ENCODE measurements at regions not wholly inside any gene's neighbourhood (a gene's known extent, or its start where the extent isn't known, plus 50 kb on each side); places are given as distances from the start of the nearest gene placed in this dataset.

DNA sequence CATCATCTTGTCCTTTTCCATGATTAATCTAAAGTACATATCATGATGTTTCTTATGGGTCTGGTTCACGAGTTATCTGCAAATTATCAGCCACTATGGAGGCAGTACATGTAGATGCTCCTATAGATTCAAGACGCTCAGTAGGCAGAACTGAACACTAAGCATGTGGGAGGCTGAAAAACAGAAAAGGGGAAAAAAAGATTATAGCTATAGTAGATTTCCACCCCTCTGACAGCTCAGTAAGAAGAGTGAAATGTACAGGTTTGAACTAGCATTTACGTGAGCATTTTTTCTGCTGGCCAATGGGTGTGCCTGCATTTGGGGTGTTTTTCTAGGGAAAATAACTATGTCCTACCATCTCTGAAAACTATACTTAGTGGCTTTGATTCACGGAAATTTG lies 308.9 kb downstream of the ZEB2 start:
- TF ChIP-seq, protein P1, sequence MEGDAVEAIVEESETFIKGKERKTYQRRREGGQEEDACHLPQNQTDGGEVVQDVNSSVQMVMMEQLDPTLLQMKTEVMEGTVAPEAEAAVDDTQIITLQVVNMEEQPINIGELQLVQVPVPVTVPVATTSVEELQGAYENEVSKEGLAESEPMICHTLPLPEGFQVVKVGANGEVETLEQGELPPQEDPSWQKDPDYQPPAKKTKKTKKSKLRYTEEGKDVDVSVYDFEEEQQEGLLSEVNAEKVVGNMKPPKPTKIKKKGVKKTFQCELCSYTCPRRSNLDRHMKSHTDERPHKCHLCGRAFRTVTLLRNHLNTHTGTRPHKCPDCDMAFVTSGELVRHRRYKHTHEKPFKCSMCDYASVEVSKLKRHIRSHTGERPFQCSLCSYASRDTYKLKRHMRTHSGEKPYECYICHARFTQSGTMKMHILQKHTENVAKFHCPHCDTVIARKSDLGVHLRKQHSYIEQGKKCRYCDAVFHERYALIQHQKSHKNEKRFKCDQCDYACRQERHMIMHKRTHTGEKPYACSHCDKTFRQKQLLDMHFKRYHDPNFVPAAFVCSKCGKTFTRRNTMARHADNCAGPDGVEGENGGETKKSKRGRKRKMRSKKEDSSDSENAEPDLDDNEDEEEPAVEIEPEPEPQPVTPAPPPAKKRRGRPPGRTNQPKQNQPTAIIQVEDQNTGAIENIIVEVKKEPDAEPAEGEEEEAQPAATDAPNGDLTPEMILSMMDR (conservative IDR thresholded peaks at IDR 0.05): no peak
- TF ChIP-seq ZFX (IDR thresholded peaks at IDR 0.05): no peak

All from C4-2B (cell line).